Progenitor cell of endocrine pancreas (in vitro differentiated cells): ENCODE measurements at regions not wholly inside any gene's neighbourhood (a gene's known extent, or its start where the extent isn't known, plus 50 kb on each side); places are given as distances from the start of the nearest gene placed in this dataset.

Source experiments
- DNase-seq: peaks from one replicate; pipeline ENCODE4 v3.0.0; 2021; ENCODE audit warnings: low spot score; ENCODE audit not compliant: unreplicated experiment
- H3K27ac Mint-ChIP-seq: 2 replicates; pipeline ENCODE4 v1.8.0; 2021; ENCODE audit warnings: mild to moderate bottlenecking, moderate library complexity, mixed read lengths
- H3K27me3 Mint-ChIP-seq: 2 replicates; pipeline ENCODE4 v1.8.0; 2021; ENCODE audit warnings: mixed read lengths
- H3K36me3 Mint-ChIP-seq: 2 replicates; pipeline ENCODE4 v1.8.0; 2022; ENCODE audit warnings: mixed read lengths; ENCODE audit not compliant: insufficient read depth
- H3K4me1 Mint-ChIP-seq: 2 replicates; pipeline ENCODE4 v1.8.0; 2021; ENCODE audit warnings: low read depth, mixed read lengths
- H3K4me3 Mint-ChIP-seq: 2 replicates; pipeline ENCODE4 v1.8.0; 2021; ENCODE audit warnings: low read depth, mild to moderate bottlenecking, moderate library complexity, mixed read lengths
- H3K9me3 Mint-ChIP-seq: 2 replicates; pipeline ENCODE4 v1.8.0; 2021; ENCODE audit warnings: low read depth, mixed read lengths
- CTCF ChIP-seq: fragments of 200-600 bp; sonication (generic); IDR thresholded peaks from one replicate; pipeline ENCODE4 v1.5.0; 2021; ENCODE audit warnings: antibody characterized with exemption, mild to moderate bottlenecking; ENCODE audit not compliant: unreplicated experiment

- TF ChIP-seq CTCF: no peak
- Mint-ChIP-seq H3K9me3 (no peaks in the 10 kb centered on the region), H3K4me1 (no peaks in the 10 kb centered on the region), H3K27ac (no peak overlapping the region), H3K4me3 (no peak overlapping the region), H3K27me3 (no peaks in the 10 kb centered on the region), H3K36me3 (no peaks in the 10 kb centered on the region)
- no peak for DNase-seq
Measured at GRCh38 chr11:42054351-42054900, 595.0 kb upstream of the LRRC4C start.

GRCh38 chr11:42055606-42056005 is 596.2 kb upstream of the LRRC4C start:
- Mint-ChIP-seq H3K4me1 (no peaks in the 10 kb centered on the region), H3K27ac (no peak overlapping the region), H3K36me3 (no peaks in the 10 kb centered on the region), H3K9me3 (no peaks in the 10 kb centered on the region), H3K4me3 (no peak overlapping the region), H3K27me3 (no peaks in the 10 kb centered on the region)
- TF ChIP-seq CTCF: no peak
- DNase-seq: no peak

GRCh38 chr11:42058794-42059193 is 599.3 kb upstream of the LRRC4C start:
- no peak overlapping the region for H3K27ac Mint-ChIP-seq
- no peaks in the 10 kb centered on the region for H3K4me1 Mint-ChIP-seq
- no peaks in the 10 kb centered on the region for H3K9me3 Mint-ChIP-seq
- TF ChIP-seq CTCF: no peak
- H3K4me3 Mint-ChIP-seq: no peak overlapping the region
- H3K27me3 Mint-ChIP-seq: no peaks in the 10 kb centered on the region
- DNase-seq: no peak
- H3K36me3 Mint-ChIP-seq: no peaks in the 10 kb centered on the region

GRCh38 chr11:42065199-42065598 is 605.7 kb upstream of the LRRC4C start:
- no peaks in the 10 kb centered on the region for H3K27me3 Mint-ChIP-seq
- no peak for TF ChIP-seq CTCF
- no peaks in the 10 kb centered on the region for H3K4me1 Mint-ChIP-seq
- no peaks in the 10 kb centered on the region for H3K9me3 Mint-ChIP-seq
- H3K4me3 Mint-ChIP-seq: no peak overlapping the region
- H3K36me3 Mint-ChIP-seq: no peaks in the 10 kb centered on the region
- DNase-seq: no peak
- H3K27ac Mint-ChIP-seq: no peak overlapping the region

GRCh38 chr11:42066113-42066512 is 606.7 kb upstream of the LRRC4C start:
- no peak for DNase-seq
- Mint-ChIP-seq H3K9me3 (no peaks in the 10 kb centered on the region), H3K27ac (no peak overlapping the region), H3K36me3 (no peaks in the 10 kb centered on the region), H3K27me3 (no peaks in the 10 kb centered on the region), H3K4me1 (no peaks in the 10 kb centered on the region), H3K4me3 (no peak overlapping the region)
- no peak for TF ChIP-seq CTCF
